MM.1S (cell line): ENCODE measurements at regions not wholly inside any gene's neighbourhood (a gene's known extent, or its start where the extent isn't known, plus 50 kb on each side); places are given as distances from the start of the nearest gene placed in this dataset.

ENCODE experiments used
- EZH2 ChIP-seq: fragments of 300-600 bp; sonication (generic); optimal IDR thresholded peaks from 2 replicates; pipeline ENCODE3; 2017; ENCODE audit warnings: low read depth, mild to moderate bottlenecking, antibody characterized with exemption, low read length, mixed read lengths
- EZH2phosphoT487 ChIP-seq: fragments of 300-600 bp; sonication (generic); IDR thresholded peaks from 2 replicates; pipeline ENCODE4 v1.6.1; 2018; ENCODE audit warnings: antibody characterized with exemption, low read length
- TF ChIP-seq, protein P1 (sequence below): fragments of 300-600 bp; sonication (generic); IDR thresholded peaks from 2 replicates; pipeline ENCODE4 v1.5.1; 2016; ENCODE audit warnings: antibody characterized with exemption, low read length, mixed read lengths

- TF ChIP-seq EZH2 (no peak), EZH2phosphoT487 (no peak)
- TF ChIP-seq, protein P1, sequence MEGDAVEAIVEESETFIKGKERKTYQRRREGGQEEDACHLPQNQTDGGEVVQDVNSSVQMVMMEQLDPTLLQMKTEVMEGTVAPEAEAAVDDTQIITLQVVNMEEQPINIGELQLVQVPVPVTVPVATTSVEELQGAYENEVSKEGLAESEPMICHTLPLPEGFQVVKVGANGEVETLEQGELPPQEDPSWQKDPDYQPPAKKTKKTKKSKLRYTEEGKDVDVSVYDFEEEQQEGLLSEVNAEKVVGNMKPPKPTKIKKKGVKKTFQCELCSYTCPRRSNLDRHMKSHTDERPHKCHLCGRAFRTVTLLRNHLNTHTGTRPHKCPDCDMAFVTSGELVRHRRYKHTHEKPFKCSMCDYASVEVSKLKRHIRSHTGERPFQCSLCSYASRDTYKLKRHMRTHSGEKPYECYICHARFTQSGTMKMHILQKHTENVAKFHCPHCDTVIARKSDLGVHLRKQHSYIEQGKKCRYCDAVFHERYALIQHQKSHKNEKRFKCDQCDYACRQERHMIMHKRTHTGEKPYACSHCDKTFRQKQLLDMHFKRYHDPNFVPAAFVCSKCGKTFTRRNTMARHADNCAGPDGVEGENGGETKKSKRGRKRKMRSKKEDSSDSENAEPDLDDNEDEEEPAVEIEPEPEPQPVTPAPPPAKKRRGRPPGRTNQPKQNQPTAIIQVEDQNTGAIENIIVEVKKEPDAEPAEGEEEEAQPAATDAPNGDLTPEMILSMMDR = no peak
These were observed 478.7 kb upstream of the UBE2E2 start for GRCh38 chr3:22724420-22724819.
